Astrocyte (in vitro differentiated cells and primary cell): ENCODE measurements at regions not wholly inside any gene's neighbourhood (a gene's known extent, or its start where the extent isn't known, plus 50 kb on each side); places are given as distances from the start of the nearest gene placed in this dataset.

Experiments
- DNase-seq: peaks from one replicate; pipeline ENCODE4 v3.0.0-alpha.2; 2010; ENCODE audit warnings: low read depth
- FAIRE-seq: peaks from 2 replicates; lab custom pipeline; 2011; peaks lifted over from hg19 to GRCh38; lab: Jason Lieb, UNC
- H2AFZ ChIP-seq: 2 replicates; pipeline ENCODE4 v1.6.0; 2012; ENCODE audit warnings: low read depth, low read length, inconsistent platforms
- H3K27ac ChIP-seq: 2 replicates; pipeline ENCODE4 v1.5.1; 2011; ENCODE audit warnings: low read depth, low read length, inconsistent platforms
- H3K27me3 ChIP-seq: 2 replicates; pipeline ENCODE4 v1.6.0; 2011; ENCODE audit warnings: low read length, inconsistent platforms; ENCODE audit not compliant: insufficient read depth
- H3K36me3 ChIP-seq: 2 replicates; pipeline ENCODE4 v1.5.1; 2011; ENCODE audit warnings: low read length, inconsistent platforms; ENCODE audit not compliant: insufficient read depth
- H3K4me1 ChIP-seq: 2 replicates; pipeline ENCODE4 v1.5.1; 2011; ENCODE audit warnings: low read length, inconsistent platforms; ENCODE audit not compliant: insufficient read depth
- H3K4me2 ChIP-seq: 2 replicates; pipeline ENCODE4 v1.6.0; 2012; ENCODE audit warnings: low read length, inconsistent platforms
- H3K4me3 ChIP-seq: 2 replicates; pipeline ENCODE4 v1.5.1; 2011; ENCODE audit warnings: low read depth, mild to moderate bottlenecking, low read length, inconsistent platforms; ENCODE audit not compliant: insufficient read depth
- H3K79me2 ChIP-seq: 2 replicates; pipeline ENCODE4 v1.6.0; 2012; ENCODE audit warnings: mild to moderate bottlenecking, low read length, inconsistent platforms; ENCODE audit not compliant: insufficient read depth
- H3K9ac ChIP-seq: 2 replicates; pipeline ENCODE4 v1.6.0; 2012; ENCODE audit warnings: mild to moderate bottlenecking, low read length, inconsistent platforms
- H3K9me3 ChIP-seq: 2 replicates; pipeline ENCODE4 v1.5.1; 2012; ENCODE audit warnings: low read depth, mild to moderate bottlenecking, low read length, inconsistent platforms; ENCODE audit not compliant: insufficient read depth
- H4K20me1 ChIP-seq: 2 replicates; pipeline ENCODE4 v1.6.0; 2012; ENCODE audit warnings: low read length, inconsistent platforms; ENCODE audit not compliant: insufficient read depth
- H3K27ac Mint-ChIP-seq: one replicate; pipeline ENCODE4 v1.8.0; 2021; ENCODE audit warnings: mild to moderate bottlenecking, mixed read lengths; ENCODE audit not compliant: unreplicated experiment
- H3K27me3 Mint-ChIP-seq: one replicate; pipeline ENCODE4 v1.8.0; 2021; ENCODE audit warnings: low read depth, mixed read lengths; ENCODE audit not compliant: unreplicated experiment
- H3K36me3 Mint-ChIP-seq: one replicate; pipeline ENCODE4 v1.8.0; 2021; ENCODE audit warnings: low read depth, mixed read lengths; ENCODE audit not compliant: unreplicated experiment
- H3K4me1 Mint-ChIP-seq: one replicate; pipeline ENCODE4 v1.8.0; 2021; ENCODE audit warnings: low read depth, mixed read lengths; ENCODE audit not compliant: unreplicated experiment
- H3K4me3 Mint-ChIP-seq: one replicate; pipeline ENCODE4 v1.8.0; 2021; ENCODE audit warnings: mild to moderate bottlenecking, moderate library complexity, mixed read lengths; ENCODE audit not compliant: unreplicated experiment
- H3K9me3 Mint-ChIP-seq: one replicate; pipeline ENCODE4 v1.8.0; 2021; ENCODE audit warnings: mild to moderate bottlenecking, mixed read lengths; ENCODE audit not compliant: unreplicated experiment
- EZH2 ChIP-seq: IDR thresholded peaks from 2 replicates; pipeline ENCODE4 v1.6.1; 2012; ENCODE audit warnings: mild to moderate bottlenecking, low read length, inconsistent platforms; ENCODE audit not compliant: insufficient read depth
- TF ChIP-seq, protein P1 (sequence below): IDR thresholded peaks from 2 replicates; pipeline ENCODE4 v1.5.1; 2011; ENCODE audit warnings: low read depth, mild to moderate bottlenecking, inconsistent platforms, low read length, moderate library complexity; ENCODE audit not compliant: insufficient read depth

DNA sequence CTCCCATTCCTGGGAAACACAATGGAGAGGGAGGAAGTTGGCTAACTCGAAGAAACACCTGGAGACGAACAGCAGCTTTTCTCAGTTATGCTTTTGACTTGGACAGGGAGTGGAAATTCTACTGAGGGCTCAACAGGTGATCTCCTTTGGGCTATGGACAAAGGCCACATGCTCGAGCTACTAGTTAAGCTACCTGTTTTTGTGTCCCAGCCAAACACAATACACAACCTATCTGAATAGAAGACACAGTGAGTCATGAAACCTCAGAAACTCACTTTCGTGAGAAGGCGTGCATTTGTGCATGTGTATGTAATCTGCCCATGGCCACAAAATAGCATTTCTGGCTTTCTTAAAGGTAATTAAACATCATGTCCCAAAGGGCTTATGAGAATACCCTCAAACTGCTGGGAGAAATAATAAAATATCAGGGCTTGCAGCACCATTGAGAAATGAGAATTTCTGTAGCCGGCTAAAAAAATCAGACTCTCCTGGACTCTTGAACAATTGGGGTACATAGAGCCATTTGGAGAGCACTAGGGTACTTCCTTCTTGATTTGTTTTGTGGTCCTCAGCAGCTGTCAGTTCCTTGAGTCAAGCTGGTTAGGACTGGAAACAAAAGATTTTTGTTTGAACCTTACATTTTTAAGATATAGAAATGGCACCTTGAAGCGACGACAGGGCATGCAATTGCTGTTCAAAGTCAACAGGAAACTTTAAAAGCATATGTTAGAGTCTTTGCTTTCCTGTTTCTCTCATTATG, 85.5 kb upstream of the PTHLH start:
- Histone ChIP-seq H3K4me1 (peaks cover 7% of the 10 kb centered on the region), H3K4me3 (no peak overlapping the region), H4K20me1 (no peaks in the 10 kb centered on the region), H3K27ac (peak overlapping the region; percentile 87), H2AFZ (no peak overlapping the region), H3K4me2 (peak overlapping the region; percentile 46), H3K9ac (peak overlapping the region; percentile 58), H3K79me2 (no peaks in the 10 kb centered on the region), H3K9me3 (no peaks in the 10 kb centered on the region), H3K36me3 (no peaks in the 10 kb centered on the region), H3K27me3 (no peaks in the 10 kb centered on the region)
- H3K27ac Mint-ChIP-seq, result no peak overlapping the region
- no peaks in the 10 kb centered on the region for H3K9me3 Mint-ChIP-seq
- H3K4me3 Mint-ChIP-seq, result no peak overlapping the region
- no peaks in the 10 kb centered on the region for H3K36me3 Mint-ChIP-seq
- peak; percentile 94 for DNase-seq
- peaks cover 3% of the 10 kb centered on the region for H3K4me1 Mint-ChIP-seq
- TF ChIP-seq, protein P1, sequence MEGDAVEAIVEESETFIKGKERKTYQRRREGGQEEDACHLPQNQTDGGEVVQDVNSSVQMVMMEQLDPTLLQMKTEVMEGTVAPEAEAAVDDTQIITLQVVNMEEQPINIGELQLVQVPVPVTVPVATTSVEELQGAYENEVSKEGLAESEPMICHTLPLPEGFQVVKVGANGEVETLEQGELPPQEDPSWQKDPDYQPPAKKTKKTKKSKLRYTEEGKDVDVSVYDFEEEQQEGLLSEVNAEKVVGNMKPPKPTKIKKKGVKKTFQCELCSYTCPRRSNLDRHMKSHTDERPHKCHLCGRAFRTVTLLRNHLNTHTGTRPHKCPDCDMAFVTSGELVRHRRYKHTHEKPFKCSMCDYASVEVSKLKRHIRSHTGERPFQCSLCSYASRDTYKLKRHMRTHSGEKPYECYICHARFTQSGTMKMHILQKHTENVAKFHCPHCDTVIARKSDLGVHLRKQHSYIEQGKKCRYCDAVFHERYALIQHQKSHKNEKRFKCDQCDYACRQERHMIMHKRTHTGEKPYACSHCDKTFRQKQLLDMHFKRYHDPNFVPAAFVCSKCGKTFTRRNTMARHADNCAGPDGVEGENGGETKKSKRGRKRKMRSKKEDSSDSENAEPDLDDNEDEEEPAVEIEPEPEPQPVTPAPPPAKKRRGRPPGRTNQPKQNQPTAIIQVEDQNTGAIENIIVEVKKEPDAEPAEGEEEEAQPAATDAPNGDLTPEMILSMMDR, result no peak
- TF ChIP-seq EZH2, result no peak
- H3K27me3 Mint-ChIP-seq, result no peaks in the 10 kb centered on the region
- no peak for FAIRE-seq

DNA sequence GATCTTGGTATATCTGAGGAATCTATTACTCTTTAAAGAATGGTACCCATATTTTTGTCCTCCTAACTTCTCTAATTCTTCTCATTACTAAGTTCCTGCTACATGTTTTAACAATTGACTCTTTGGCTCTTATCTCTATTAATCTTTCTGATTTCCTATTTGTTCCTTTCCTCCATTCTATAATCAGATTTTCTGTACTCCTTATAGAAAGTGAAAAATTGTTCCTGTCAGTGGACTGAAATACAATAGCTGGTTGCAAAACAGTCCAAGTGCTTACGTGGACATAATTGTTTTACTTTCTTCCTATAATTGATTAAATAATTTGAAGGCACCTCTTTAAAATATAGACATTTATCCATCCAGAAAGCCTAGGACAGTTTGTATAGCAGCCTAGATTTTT, 86.7 kb upstream of the PTHLH start:
- no peak for DNase-seq
- Histone ChIP-seq H3K9me3 (no peaks in the 10 kb centered on the region), H3K4me1 (peaks cover 7% of the 10 kb centered on the region), H3K27ac (peak overlapping the region; percentile 87), H3K4me3 (no peak overlapping the region), H3K4me2 (no peak overlapping the region), H3K36me3 (no peaks in the 10 kb centered on the region), H2AFZ (no peak overlapping the region), H3K9ac (no peak overlapping the region), H3K79me2 (no peaks in the 10 kb centered on the region), H3K27me3 (no peaks in the 10 kb centered on the region), H4K20me1 (no peaks in the 10 kb centered on the region)
- Mint-ChIP-seq H3K4me3 (no peak overlapping the region), H3K27me3 (no peaks in the 10 kb centered on the region), H3K27ac (no peak overlapping the region), H3K4me1 (peaks cover 3% of the 10 kb centered on the region), H3K9me3 (no peaks in the 10 kb centered on the region), H3K36me3 (no peaks in the 10 kb centered on the region)
- no peak for TF ChIP-seq EZH2
- TF ChIP-seq, protein P1, result no peak
- FAIRE-seq, result no peak

DNA sequence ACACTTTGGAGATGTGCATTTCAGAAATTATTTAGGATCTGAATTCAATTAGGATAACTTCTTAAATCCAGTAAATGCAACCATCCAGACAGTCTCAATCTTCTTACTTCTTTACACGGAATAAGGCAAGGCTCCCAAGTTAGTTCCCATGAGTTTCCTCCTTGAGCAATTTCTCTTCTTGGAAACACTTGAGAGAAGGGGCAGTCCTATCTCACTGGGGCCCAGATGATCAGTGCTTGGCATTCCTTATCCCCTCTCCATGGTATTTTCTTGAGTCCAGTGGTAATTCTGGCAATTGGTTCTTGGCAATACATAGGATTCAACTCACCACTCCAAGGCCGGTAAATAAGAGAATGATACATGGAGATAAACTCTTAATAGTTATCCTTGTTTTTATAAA, 87.1 kb upstream of the PTHLH start:
- Mint-ChIP-seq H3K27me3 (no peaks in the 10 kb centered on the region), H3K4me1 (peaks cover 3% of the 10 kb centered on the region), H3K9me3 (no peaks in the 10 kb centered on the region), H3K4me3 (no peak overlapping the region), H3K36me3 (no peaks in the 10 kb centered on the region), H3K27ac (no peak overlapping the region)
- no peaks in the 10 kb centered on the region for H3K36me3 ChIP-seq
- H3K9ac ChIP-seq, result no peak overlapping the region
- H4K20me1 ChIP-seq, result no peaks in the 10 kb centered on the region
- no peak overlapping the region for H2AFZ ChIP-seq
- peaks cover 7% of the 10 kb centered on the region for H3K4me1 ChIP-seq
- no peak overlapping the region for H3K4me2 ChIP-seq
- TF ChIP-seq, protein P1, result no peak
- no peak for TF ChIP-seq EZH2
- no peaks in the 10 kb centered on the region for H3K79me2 ChIP-seq
- H3K27me3 ChIP-seq, result no peaks in the 10 kb centered on the region
- DNase-seq (no peak), FAIRE-seq (no peak)
- H3K27ac ChIP-seq, result no peak overlapping the region
- H3K9me3 ChIP-seq, result no peaks in the 10 kb centered on the region
- no peak overlapping the region for H3K4me3 ChIP-seq
